GM12865 (cell line): ENCODE measurements at regions not wholly inside any gene's neighbourhood (a gene's known extent, or its start where the extent isn't known, plus 50 kb on each side); places are given as distances from the start of the nearest gene placed in this dataset.

Experiments used
- DNase-seq: peaks from one replicate; pipeline ENCODE4 v3.0.0; 2010; ENCODE audit warnings: low read depth
- H3K4me3 ChIP-seq: 2 replicates; pipeline ENCODE4 v1.5.1; 2011; ENCODE audit warnings: mild to moderate bottlenecking, low read depth, low read length, control low read depth
- CTCF ChIP-seq: IDR thresholded peaks from 2 replicates; pipeline ENCODE4 v1.5.1; 2011; ENCODE audit warnings: low read length, control low read depth, low read depth, inconsistent platforms; ENCODE audit not compliant: insufficient read depth; ENCODE audit errors: missing control alignments

- no peak for DNase-seq
- H3K4me3 ChIP-seq: no peak overlapping the region
- no peak for TF ChIP-seq CTCF
These were observed 234.1 kb downstream of the GATA3 start for GRCh38 chr10:8288600-8288999.

GRCh38 chr10:8289186-8289924 lies 234.9 kb downstream of the GATA3 start:
- DNase-seq: no peak
- H3K4me3 ChIP-seq: no peak overlapping the region
- TF ChIP-seq CTCF: no peak

- DNase-seq: no peak
- H3K4me3 ChIP-seq: no peak overlapping the region
- no peak for TF ChIP-seq CTCF
These were observed 240.3 kb downstream of the GATA3 start for GRCh38 chr10:8294779-8295178.

- DNase-seq: no peak
- H3K4me3 ChIP-seq: no peak overlapping the region
- no peak for TF ChIP-seq CTCF
These were observed 240.8 kb downstream of the GATA3 start for GRCh38 chr10:8295311-8295710.

GRCh38 chr10:8296090-8296733 lies 241.7 kb downstream of the GATA3 start:
- H3K4me3 ChIP-seq: no peak overlapping the region
- no peak for DNase-seq
- TF ChIP-seq CTCF: no peak

- no peak for DNase-seq
- no peak overlapping the region for H3K4me3 ChIP-seq
These were observed 242.2 kb downstream of the GATA3 start for GRCh38 chr10:8296734-8297101.

More at GRCh38 chr10:8296734-8297101, 242.2 kb downstream of the GATA3 start:
- no peak for TF ChIP-seq CTCF
